Astrocyte of the spinal cord (primary cell): ENCODE measurements at regions not wholly inside any gene's neighbourhood (a gene's known extent, or its start where the extent isn't known, plus 50 kb on each side); places are given as distances from the start of the nearest gene placed in this dataset.

Experiments
- DNase-seq: peaks from one replicate; pipeline ENCODE4 v3.0.0; 2011; ENCODE audit warnings: low read depth, low spot score
- H3K4me3 ChIP-seq: 2 replicates; pipeline ENCODE4 v1.5.1; 2011; ENCODE audit warnings: low read depth, mild to moderate bottlenecking, low read length, moderate library complexity
- in situ Hi-C: cut with HindIII; loops from 2 replicates; pipeline ENCODE4 v1.10.0; 2017; ENCODE audit warnings: low sequenced_read_pairs
- TF ChIP-seq, protein P1 (sequence below): IDR thresholded peaks from 2 replicates; pipeline ENCODE4 v1.5.1; 2012; ENCODE audit warnings: low read depth, mild to moderate bottlenecking, low read length, inconsistent platforms

- in situ Hi-C loops, result no loop called here
- H3K4me3 ChIP-seq, result no peak overlapping the region
- no peak for DNase-seq
- TF ChIP-seq, protein P1, sequence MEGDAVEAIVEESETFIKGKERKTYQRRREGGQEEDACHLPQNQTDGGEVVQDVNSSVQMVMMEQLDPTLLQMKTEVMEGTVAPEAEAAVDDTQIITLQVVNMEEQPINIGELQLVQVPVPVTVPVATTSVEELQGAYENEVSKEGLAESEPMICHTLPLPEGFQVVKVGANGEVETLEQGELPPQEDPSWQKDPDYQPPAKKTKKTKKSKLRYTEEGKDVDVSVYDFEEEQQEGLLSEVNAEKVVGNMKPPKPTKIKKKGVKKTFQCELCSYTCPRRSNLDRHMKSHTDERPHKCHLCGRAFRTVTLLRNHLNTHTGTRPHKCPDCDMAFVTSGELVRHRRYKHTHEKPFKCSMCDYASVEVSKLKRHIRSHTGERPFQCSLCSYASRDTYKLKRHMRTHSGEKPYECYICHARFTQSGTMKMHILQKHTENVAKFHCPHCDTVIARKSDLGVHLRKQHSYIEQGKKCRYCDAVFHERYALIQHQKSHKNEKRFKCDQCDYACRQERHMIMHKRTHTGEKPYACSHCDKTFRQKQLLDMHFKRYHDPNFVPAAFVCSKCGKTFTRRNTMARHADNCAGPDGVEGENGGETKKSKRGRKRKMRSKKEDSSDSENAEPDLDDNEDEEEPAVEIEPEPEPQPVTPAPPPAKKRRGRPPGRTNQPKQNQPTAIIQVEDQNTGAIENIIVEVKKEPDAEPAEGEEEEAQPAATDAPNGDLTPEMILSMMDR, result no peak
These were observed 154.9 kb upstream of the SATB2 start for GRCh38 chr2:199612509-199613130.

DNA sequence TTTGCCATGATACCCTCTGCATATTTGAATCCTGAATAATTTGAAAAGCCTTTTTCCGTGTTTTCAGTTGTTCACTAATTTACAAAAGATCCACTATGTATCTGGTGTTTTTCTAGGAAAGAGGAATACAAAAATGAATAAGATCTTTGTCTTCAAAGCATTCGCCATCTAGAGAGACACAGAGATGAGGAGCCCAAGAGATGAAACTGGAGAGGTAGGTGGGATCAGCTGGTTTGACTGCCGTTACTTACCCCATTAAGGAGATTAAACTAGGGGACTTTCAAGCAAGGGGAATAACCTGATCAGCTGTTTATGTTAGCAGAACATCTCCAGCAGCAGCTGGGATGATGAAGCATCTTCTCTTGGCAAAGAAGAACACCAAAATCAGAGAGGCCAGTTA, 150.2 kb upstream of the SATB2 start:
- in situ Hi-C loops, result no loop called here
- H3K4me3 ChIP-seq, result no peak overlapping the region
- no peak for DNase-seq
- TF ChIP-seq, protein P1, result no peak

- DNase-seq, result no peak
- no peak overlapping the region for H3K4me3 ChIP-seq
- in situ Hi-C loops, result no loop called here
- TF ChIP-seq, protein P1, result peak; percentile 32
These were observed 148.5 kb upstream of the SATB2 start for GRCh38 chr2:199606193-199606780.

GRCh38 chr2:199603721-199604291, 146.1 kb upstream of the SATB2 start:
- in situ Hi-C loops, result no loop called here
- peak; percentile 33 for DNase-seq
- TF ChIP-seq, protein P1, result no peak
- H3K4me3 ChIP-seq, result no peak overlapping the region

GRCh38 chr2:199602896-199603717, 145.4 kb upstream of the SATB2 start:
- DNase-seq, result peak; percentile 12
- H3K4me3 ChIP-seq, result no peak overlapping the region
- in situ Hi-C loops, result no loop called here
- TF ChIP-seq, protein P1, result no peak

GRCh38 chr2:199602271-199602895, 144.6 kb upstream of the SATB2 start:
- TF ChIP-seq, protein P1, result peak; percentile 27
- no peak overlapping the region for H3K4me3 ChIP-seq
- no peak for DNase-seq
- in situ Hi-C loops, result no loop called here
